Lower leg skin (tissue), 3 donors: ENCODE measurements at regions not wholly inside any gene's neighbourhood (a gene's known extent, or its start where the extent isn't known, plus 50 kb on each side); places are given as distances from the start of the nearest gene placed in this dataset.

Source experiments
- CTCF ChIP-seq, 3 donors: fragments of 450-650 bp; IDR thresholded peaks; one replicate each; pipeline ENCODE4 v1.5.1; 2016; ENCODE audit warnings: antibody characterized with exemption in 3 of 3, mild to moderate bottlenecking in 3 of 3, moderate library complexity in 2 of 3
- POLR2A ChIP-seq, 2 donors: fragments of 450-650 bp; IDR thresholded peaks; one replicate each; pipeline ENCODE4 v1.6.1; 2016 to 2017; ENCODE audit warnings: antibody characterized with exemption in 2 of 2, mild to moderate bottlenecking in 1 of 2, moderate library complexity in 1 of 2

- no peak for TF ChIP-seq CTCF (IDR thresholded peaks at IDR 0.05)
- no peak for TF ChIP-seq POLR2A (IDR thresholded peaks at IDR 0.05)
These were observed 198.2 kb downstream of the MAF start for GRCh38 chr16:79402356-79402755.
